Suprapubic skin (tissue), 4 donors: ENCODE measurements at regions not wholly inside any gene's neighbourhood (a gene's known extent, or its start where the extent isn't known, plus 50 kb on each side); places are given as distances from the start of the nearest gene placed in this dataset.

ENCODE experiments used
- CTCF ChIP-seq, 2 donors: fragments of 200-600 bp in 1 of 2; fragments of 450-650 bp in 1 of 2; sonication (generic) in 1 of 2; IDR thresholded peaks; one replicate each; pipeline ENCODE4 v1.5.1; 2016 to 2019; ENCODE audit warnings: antibody characterized with exemption in 2 of 2, mild to moderate bottlenecking in 1 of 2, moderate library complexity in 1 of 2
- EP300 ChIP-seq: sonication (generic); formaldehyde crosslinking; IDR thresholded peaks from one replicate; pipeline ENCODE4 v1.6.1; 2017; ENCODE audit warnings: antibody characterized with exemption
- POLR2AphosphoS5 ChIP-seq, 3 donors: sonication (generic); formaldehyde crosslinking; IDR thresholded peaks; one replicate each; pipeline ENCODE4 v1.6.1; 2017; ENCODE audit warnings: antibody characterized with exemption in 3 of 3

- TF ChIP-seq CTCF (IDR thresholded peaks at IDR 0.05) (no peak), EP300 (no peak), POLR2AphosphoS5 (IDR thresholded peaks at IDR 0.05) (no peak)
Observed at GRCh38 chr2:20563251-20563650, 87.6 kb downstream of the HS1BP3 start.
